ENCODE measurements at regions not wholly inside any gene's neighbourhood (a gene's known extent, or its start where the extent isn't known, plus 50 kb on each side); places are given as distances from the start of the nearest gene placed in this dataset.

GRCh38 chr12:63298386-63298930, 147.5 kb upstream of the AVPR1A start:
- Histone ChIP-seq H3K27me3 (ENCODE audit: control insufficient read depth in 3 of 3, insufficient read depth in 3 of 3, low read length in 3 of 3) (no peaks in the 10 kb centered on the region), H3K36me3 (ENCODE audit: control insufficient read depth in 3 of 3, insufficient read depth in 2 of 3, low read depth in 1 of 3, low read length in 3 of 3) (no peaks in the 10 kb centered on the region), H3K4me1 (ENCODE audit: control insufficient read depth in 3 of 3, insufficient read depth in 2 of 3, low read depth in 1 of 3, low read length in 2 of 3) (no peaks in the 10 kb centered on the region), H3K9me3 (ENCODE audit: control insufficient read depth in 2 of 2, insufficient read depth in 1 of 2, low read depth in 1 of 2, low read length in 1 of 2) (no peaks in the 10 kb centered on the region), H3K4me3 (ENCODE audit: low read depth in 1 of 3, low read length in 3 of 3) (no peak overlapping the region), H3K27ac (ENCODE audit: low read depth in 1 of 3, low read length in 2 of 3) (no peak overlapping the region)
- DNase-seq, result no peak
- 60 to 64% (median 63%) methylated on average over 2 of the region's 2 CpGs for WGBS, 3 donors
- FAIRE-seq, result no peak

GRCh38 chr12:63294327-63294632, 143.3 kb upstream of the AVPR1A start:
- WGBS, 3 donors, result 28 to 39% (median 38%) methylated on average over 1 of the region's 1 CpG
- no peak overlapping the region for H3K27ac ChIP-seq (ENCODE audit: low read depth in 1 of 3, low read length in 2 of 3)
- H3K9me3 ChIP-seq (ENCODE audit: control insufficient read depth in 2 of 2, insufficient read depth in 1 of 2, low read depth in 1 of 2, low read length in 1 of 2), result no peaks in the 10 kb centered on the region
- no peak overlapping the region for H3K4me3 ChIP-seq (ENCODE audit: low read depth in 1 of 3, low read length in 3 of 3)
- FAIRE-seq (no peak), DNase-seq (peak in 1 of 2 donors; percentile 39)
- no peaks in the 10 kb centered on the region for H3K36me3 ChIP-seq (ENCODE audit: control insufficient read depth in 3 of 3, insufficient read depth in 2 of 3, low read depth in 1 of 3, low read length in 3 of 3)
- no peaks in the 10 kb centered on the region for H3K27me3 ChIP-seq (ENCODE audit: control insufficient read depth in 3 of 3, insufficient read depth in 3 of 3, low read length in 3 of 3)
- H3K4me1 ChIP-seq (ENCODE audit: control insufficient read depth in 3 of 3, insufficient read depth in 2 of 3, low read depth in 1 of 3, low read length in 2 of 3), result no peaks in the 10 kb centered on the region

GRCh38 chr12:63292471-63293221, 141.6 kb upstream of the AVPR1A start:
- Histone ChIP-seq H3K27ac (ENCODE audit: low read depth in 1 of 3, low read length in 2 of 3) (no peak overlapping the region), H3K36me3 (ENCODE audit: control insufficient read depth in 3 of 3, insufficient read depth in 2 of 3, low read depth in 1 of 3, low read length in 3 of 3) (no peaks in the 10 kb centered on the region), H3K9me3 (ENCODE audit: control insufficient read depth in 2 of 2, insufficient read depth in 1 of 2, low read depth in 1 of 2, low read length in 1 of 2) (no peaks in the 10 kb centered on the region), H3K4me3 (ENCODE audit: low read depth in 1 of 3, low read length in 3 of 3) (no peak overlapping the region), H3K27me3 (ENCODE audit: control insufficient read depth in 3 of 3, insufficient read depth in 3 of 3, low read length in 3 of 3) (no peaks in the 10 kb centered on the region), H3K4me1 (ENCODE audit: control insufficient read depth in 3 of 3, insufficient read depth in 2 of 3, low read depth in 1 of 3, low read length in 2 of 3) (no peaks in the 10 kb centered on the region)
- DNase-seq (no peak), FAIRE-seq (no peak)
- 50 to 64% (median 64%) methylated on average over 2 of the region's 2 CpGs for WGBS, 3 donors

GRCh38 chr12:63276537-63277365, 125.8 kb upstream of the AVPR1A start:
- H3K4me1 ChIP-seq (ENCODE audit: control insufficient read depth in 3 of 3, insufficient read depth in 2 of 3, low read depth in 1 of 3, low read length in 2 of 3), result peaks cover 0 to 19% (median 0%) of the 10 kb centered on the region in 3 donors
- 12 to 36% (median 21%) methylated on average over 4 of the region's 4 CpGs for WGBS, 3 donors
- FAIRE-seq, result no peak
- DNase-seq, result peak; percentile 64 to 72
- no peak overlapping the region for H3K27ac ChIP-seq (ENCODE audit: low read depth in 1 of 3, low read length in 2 of 3)
- no peaks in the 10 kb centered on the region for H3K27me3 ChIP-seq (ENCODE audit: control insufficient read depth in 3 of 3, insufficient read depth in 3 of 3, low read length in 3 of 3)
- H3K36me3 ChIP-seq (ENCODE audit: control insufficient read depth in 3 of 3, insufficient read depth in 2 of 3, low read depth in 1 of 3, low read length in 3 of 3), result no peaks in the 10 kb centered on the region
- no peak overlapping the region for H3K4me3 ChIP-seq (ENCODE audit: low read depth in 1 of 3, low read length in 3 of 3)
- no peaks in the 10 kb centered on the region for H3K9me3 ChIP-seq (ENCODE audit: control insufficient read depth in 2 of 2, insufficient read depth in 1 of 2, low read depth in 1 of 2, low read length in 1 of 2)

GRCh38 chr12:63266988-63267387, 116.0 kb upstream of the AVPR1A start:
- WGBS, 3 donors, result 85 to 93% (median 90%) methylated on average over 1 of the region's 1 CpG
- H3K9me3 ChIP-seq (ENCODE audit: control insufficient read depth in 2 of 2, insufficient read depth in 1 of 2, low read depth in 1 of 2, low read length in 1 of 2), result peaks cover 0 to 7% of the 10 kb centered on the region in 2 donors
- DNase-seq (no peak), FAIRE-seq (no peak)
- no peaks in the 10 kb centered on the region for H3K4me1 ChIP-seq (ENCODE audit: control insufficient read depth in 3 of 3, insufficient read depth in 2 of 3, low read depth in 1 of 3, low read length in 2 of 3)
- no peaks in the 10 kb centered on the region for H3K27me3 ChIP-seq (ENCODE audit: control insufficient read depth in 3 of 3, insufficient read depth in 3 of 3, low read length in 3 of 3)
- no peaks in the 10 kb centered on the region for H3K36me3 ChIP-seq (ENCODE audit: control insufficient read depth in 3 of 3, insufficient read depth in 2 of 3, low read depth in 1 of 3, low read length in 3 of 3)
- no peak overlapping the region for H3K27ac ChIP-seq (ENCODE audit: low read depth in 1 of 3, low read length in 2 of 3)
- no peak overlapping the region for H3K4me3 ChIP-seq (ENCODE audit: low read depth in 1 of 3, low read length in 3 of 3)

- FAIRE-seq (no peak), DNase-seq (no peak)
- H3K27ac ChIP-seq (ENCODE audit: low read depth in 1 of 3, low read length in 2 of 3), result no peak overlapping the region
- H3K4me3 ChIP-seq (ENCODE audit: low read depth in 1 of 3, low read length in 3 of 3), result no peak overlapping the region
- peaks cover 0 to 7% of the 10 kb centered on the region in 2 donors for H3K9me3 ChIP-seq (ENCODE audit: control insufficient read depth in 2 of 2, insufficient read depth in 1 of 2, low read depth in 1 of 2, low read length in 1 of 2)
- 73 to 82% (median 81%) methylated on average over 6 of the region's 6 CpGs for WGBS, 3 donors
- H3K36me3 ChIP-seq (ENCODE audit: control insufficient read depth in 3 of 3, insufficient read depth in 2 of 3, low read depth in 1 of 3, low read length in 3 of 3), result no peaks in the 10 kb centered on the region
- H3K27me3 ChIP-seq (ENCODE audit: control insufficient read depth in 3 of 3, insufficient read depth in 3 of 3, low read length in 3 of 3), result no peaks in the 10 kb centered on the region
- no peaks in the 10 kb centered on the region for H3K4me1 ChIP-seq (ENCODE audit: control insufficient read depth in 3 of 3, insufficient read depth in 2 of 3, low read depth in 1 of 3, low read length in 2 of 3)
Measured at GRCh38 chr12:63264629-63265028, 113.6 kb upstream of the AVPR1A start.

GRCh38 chr12:63250486-63250885, 99.5 kb upstream of the AVPR1A start:
- no peaks in the 10 kb centered on the region for H3K9me3 ChIP-seq (ENCODE audit: control insufficient read depth in 2 of 2, insufficient read depth in 1 of 2, low read depth in 1 of 2, low read length in 1 of 2)
- H3K27ac ChIP-seq (ENCODE audit: low read depth in 1 of 3, low read length in 2 of 3), result no peak overlapping the region
- H3K4me3 ChIP-seq (ENCODE audit: low read depth in 1 of 3, low read length in 3 of 3), result no peak overlapping the region
- H3K36me3 ChIP-seq (ENCODE audit: control insufficient read depth in 3 of 3, insufficient read depth in 2 of 3, low read depth in 1 of 3, low read length in 3 of 3), result no peaks in the 10 kb centered on the region
- no peaks in the 10 kb centered on the region for H3K4me1 ChIP-seq (ENCODE audit: control insufficient read depth in 3 of 3, insufficient read depth in 2 of 3, low read depth in 1 of 3, low read length in 2 of 3)
- 61 to 80% (median 71%) methylated on average over 5 of the region's 5 CpGs for WGBS, 3 donors
- H3K27me3 ChIP-seq (ENCODE audit: control insufficient read depth in 3 of 3, insufficient read depth in 3 of 3, low read length in 3 of 3), result no peaks in the 10 kb centered on the region
- DNase-seq, result no peak
- no peak for FAIRE-seq

GRCh38 chr12:63238892-63239291, 87.9 kb upstream of the AVPR1A start:
- DNase-seq, result no peak
- Histone ChIP-seq H3K27ac (ENCODE audit: low read depth in 1 of 3, low read length in 2 of 3) (no peak overlapping the region), H3K36me3 (ENCODE audit: control insufficient read depth in 3 of 3, insufficient read depth in 2 of 3, low read depth in 1 of 3, low read length in 3 of 3) (no peaks in the 10 kb centered on the region), H3K4me1 (ENCODE audit: control insufficient read depth in 3 of 3, insufficient read depth in 2 of 3, low read depth in 1 of 3, low read length in 2 of 3) (no peaks in the 10 kb centered on the region), H3K27me3 (ENCODE audit: control insufficient read depth in 3 of 3, insufficient read depth in 3 of 3, low read length in 3 of 3) (no peaks in the 10 kb centered on the region), H3K9me3 (ENCODE audit: control insufficient read depth in 2 of 2, insufficient read depth in 1 of 2, low read depth in 1 of 2, low read length in 1 of 2) (peaks cover 0 to 6% of the 10 kb centered on the region in 2 donors), H3K4me3 (ENCODE audit: low read depth in 1 of 3, low read length in 3 of 3) (no peak overlapping the region)
- FAIRE-seq, result no peak

Measured in small intestine (tissue), 7 donors.